K562 (cell line): ENCODE measurements at regions not wholly inside any gene's neighbourhood (a gene's known extent, or its start where the extent isn't known, plus 50 kb on each side); places are given as distances from the start of the nearest gene placed in this dataset.
A peak's percentile ranks its signal among the peaks of the same experiment; 100 is the strongest.

Source experiments
- ARNT ChIP-seq, 2 experiments: fragments of 450-650 bp; IDR thresholded peaks; 2 replicates each; pipeline ENCODE4 v1.6.1; 2016; ENCODE audit warnings: mild to moderate bottlenecking in 1 of 2
- CAMTA2 ChIP-seq: fragments of 250-450 bp; sonication (Bioruptor Pico); conservative IDR thresholded peaks from 2 replicates; pipeline ENCODE4 v1.5.1; 2022
- CEBPG ChIP-seq, 3 experiments: fragments of 200-800 bp in 1 of 3; sonication (Bioruptor generic) in 1 of 3; sonication (generic) in 1 of 3; formaldehyde crosslinking in 1 of 3; IDR thresholded peaks in 2 of 3; conservative IDR thresholded peaks in 1 of 3; 2 replicates each; pipeline versions ENCODE4 v1.6.1 to v1.8.0; 2016 to 2022; ENCODE audit warnings: missing compliant biosample characterization in 2 of 3, missing genetic modification characterization in 2 of 3, mild to moderate bottlenecking in 1 of 3, missing genetic modification reagents in 1 of 3
- EGR1 ChIP-seq: fragments of 450-650 bp; conservative IDR thresholded peaks from 2 replicates; pipeline ENCODE4 v1.6.1; 2017; ENCODE audit warnings: mild to moderate bottlenecking
- EP300 ChIP-seq: IDR thresholded peaks from 2 replicates; pipeline ENCODE4 v1.6.1; 2012; ENCODE audit warnings: low read length, improper control_type of control experiment
- ESRRA ChIP-seq: fragments of 450-650 bp; IDR thresholded peaks from 2 replicates; pipeline ENCODE4 v1.6.1; 2014; ENCODE audit warnings: low read depth, mild to moderate bottlenecking, moderate library complexity, borderline replicate concordance
- FOSL1 ChIP-seq: fragments of 200-800 bp; sonication (Bioruptor generic); conservative IDR thresholded peaks from 2 replicates; pipeline ENCODE4 v1.6.1; 2016; ENCODE audit warnings: missing genetic modification characterization, missing compliant biosample characterization
- HDAC2 ChIP-seq: fragments of 450-650 bp; IDR thresholded peaks from 2 replicates; pipeline ENCODE4 v1.6.1; 2016; ENCODE audit warnings: mild to moderate bottlenecking
- JUN ChIP-seq, 2 experiments: sonication (generic) in 1 of 2; formaldehyde crosslinking in 1 of 2; IDR thresholded peaks; 2 replicates each; pipeline versions ENCODE4 v1.6.1 to v1.8.0; 2012 to 2022; ENCODE audit warnings: borderline replicate concordance in 2 of 2, mild to moderate bottlenecking in 2 of 2, improper control_type of control experiment in 1 of 2, low read depth in 1 of 2, low read length in 1 of 2, missing genetic modification reagents in 1 of 2
- MCM2 ChIP-seq: fragments of 450-650 bp; IDR thresholded peaks from 2 replicates; pipeline ENCODE4 v1.6.1; 2017; ENCODE audit warnings: low read depth, mild to moderate bottlenecking
- MEIS2 ChIP-seq: fragments of 450-650 bp; IDR thresholded peaks from 2 replicates; pipeline ENCODE4 v1.6.1; 2014; ENCODE audit warnings: mild to moderate bottlenecking; ENCODE audit not compliant: partially characterized antibody
- PYGO2 ChIP-seq: fragments of 450-650 bp; IDR thresholded peaks from 2 replicates; pipeline ENCODE4 v1.6.1; 2016; ENCODE audit warnings: mild to moderate bottlenecking, missing genetic modification characterization, moderate library complexity, missing compliant biosample characterization
- RBM14 ChIP-seq: fragments of 200-400 bp; formaldehyde crosslinking; IDR thresholded peaks from 2 replicates; pipeline ENCODE4 v1.6.1; 2018; ENCODE audit warnings: low read depth, mild to moderate bottlenecking, low read length, moderate library complexity, borderline replicate concordance; ENCODE audit not compliant: insufficient read depth
- U2AF1 ChIP-seq: fragments of 200-400 bp; formaldehyde crosslinking; optimal IDR thresholded peaks from 2 replicates; pipeline ENCODE3; 2017; ENCODE audit warnings: mild to moderate bottlenecking, low read depth, low read length, moderate library complexity
- ZBTB17 ChIP-seq: fragments of 450-650 bp; formaldehyde crosslinking; IDR thresholded peaks from 2 replicates; pipeline ENCODE4 v1.4.0; 2020; ENCODE audit warnings: mild to moderate bottlenecking
- ZFPM2 ChIP-seq: fragments of 250-450 bp; sonication (Bioruptor Pico); IDR thresholded peaks from 2 replicates; pipeline ENCODE4 v1.5.1; 2022; ENCODE audit warnings: mild to moderate bottlenecking
- ZNF175 ChIP-seq: fragments of 200-800 bp; sonication (Bioruptor generic); IDR thresholded peaks from 2 replicates; pipeline ENCODE4 v1.6.1; 2016; ENCODE audit warnings: low read depth, mild to moderate bottlenecking, missing genetic modification characterization, missing compliant biosample characterization
- ZNF224 ChIP-seq: sonication (generic); formaldehyde crosslinking; IDR thresholded peaks from 2 replicates; pipeline ENCODE4 v1.8.0; 2022; ENCODE audit warnings: mild to moderate bottlenecking, missing genetic modification reagents
- ZNF584 ChIP-seq: fragments of 200-800 bp; sonication (Bioruptor generic); IDR thresholded peaks from 2 replicates; pipeline ENCODE4 v1.6.1; 2016; ENCODE audit warnings: low read depth, mild to moderate bottlenecking, missing genetic modification characterization, missing compliant biosample characterization
- ZNF785 ChIP-seq: fragments of 250-450 bp; sonication (Bioruptor Pico); IDR thresholded peaks from 2 replicates; pipeline ENCODE4 v1.4.0; 2020; ENCODE audit warnings: mild to moderate bottlenecking
- TF ChIP-seq, protein P1 (sequence below): fragments of 450-650 bp; formaldehyde crosslinking; IDR thresholded peaks from 2 replicates; pipeline ENCODE4 v1.4.0; 2020; ENCODE audit warnings: mild to moderate bottlenecking, mixed read lengths
- TF ChIP-seq, protein P2 (sequence below): fragments of 450-650 bp; IDR thresholded peaks from 2 replicates; pipeline ENCODE4 v1.6.1; 2016; ENCODE audit warnings: mild to moderate bottlenecking
- TF ChIP-seq, protein P3 (sequence below), 2 experiments: fragments of 200-800 bp in 1 of 2; sonication (Bioruptor generic) in 1 of 2; sonication (generic) in 1 of 2; formaldehyde crosslinking in 1 of 2; IDR thresholded peaks in 1 of 2; conservative IDR thresholded peaks in 1 of 2; 2 replicates each; pipeline versions ENCODE4 v1.5.0 to v1.6.1; 2016 to 2020; ENCODE audit warnings: missing compliant biosample characterization in 1 of 2, missing genetic modification characterization in 1 of 2, missing genetic modification reagents in 1 of 2

GRCh38 chr5:96572864-96573512, 89.2 kb upstream of the CAST start (continued):
- 0 out of 2 replicates have a peak, but pooled peaks have one; percentile 20 for TF ChIP-seq JUN (IDR thresholded peaks at IDR 0.05; ENCODE audit: borderline replicate concordance, low read depth, low read length)
- TF ChIP-seq JUN (CRISPR knock-in tag; IDR thresholded peaks at IDR 0.05; ENCODE audit: borderline replicate concordance), result no peak
- TF ChIP-seq MCM2, result no peak
- TF ChIP-seq ZNF785 (CRISPR knock-in tag), result no peak
- 0 out of 2 replicates have a peak, but pooled peaks have one; percentile 34 for TF ChIP-seq ZNF175
- peak; percentile 44 for TF ChIP-seq MEIS2
- TF ChIP-seq, protein P1, sequence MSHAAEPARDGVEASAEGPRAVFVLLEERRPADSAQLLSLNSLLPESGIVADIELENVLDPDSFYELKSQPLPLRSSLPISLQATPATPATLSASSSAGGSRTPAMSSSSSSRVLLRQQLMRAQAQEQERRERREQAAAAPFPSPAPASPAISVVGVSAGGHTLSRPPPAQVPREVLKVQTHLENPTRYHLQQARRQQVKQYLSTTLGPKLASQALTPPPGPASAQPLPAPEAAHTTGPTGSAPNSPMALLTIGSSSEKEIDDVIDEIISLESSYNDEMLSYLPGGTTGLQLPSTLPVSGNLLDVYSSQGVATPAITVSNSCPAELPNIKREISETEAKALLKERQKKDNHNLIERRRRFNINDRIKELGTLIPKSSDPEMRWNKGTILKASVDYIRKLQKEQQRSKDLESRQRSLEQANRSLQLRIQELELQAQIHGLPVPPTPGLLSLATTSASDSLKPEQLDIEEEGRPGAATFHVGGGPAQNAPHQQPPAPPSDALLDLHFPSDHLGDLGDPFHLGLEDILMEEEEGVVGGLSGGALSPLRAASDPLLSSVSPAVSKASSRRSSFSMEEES (CRISPR knock-in tag), result no peak
- TF ChIP-seq U2AF1, result no peak
- no peak for TF ChIP-seq HDAC2
- peak; percentile 6; the same call in 1 of the 2 replicates for TF ChIP-seq EP300
- no peak for TF ChIP-seq CAMTA2
- TF ChIP-seq, protein P2, sequence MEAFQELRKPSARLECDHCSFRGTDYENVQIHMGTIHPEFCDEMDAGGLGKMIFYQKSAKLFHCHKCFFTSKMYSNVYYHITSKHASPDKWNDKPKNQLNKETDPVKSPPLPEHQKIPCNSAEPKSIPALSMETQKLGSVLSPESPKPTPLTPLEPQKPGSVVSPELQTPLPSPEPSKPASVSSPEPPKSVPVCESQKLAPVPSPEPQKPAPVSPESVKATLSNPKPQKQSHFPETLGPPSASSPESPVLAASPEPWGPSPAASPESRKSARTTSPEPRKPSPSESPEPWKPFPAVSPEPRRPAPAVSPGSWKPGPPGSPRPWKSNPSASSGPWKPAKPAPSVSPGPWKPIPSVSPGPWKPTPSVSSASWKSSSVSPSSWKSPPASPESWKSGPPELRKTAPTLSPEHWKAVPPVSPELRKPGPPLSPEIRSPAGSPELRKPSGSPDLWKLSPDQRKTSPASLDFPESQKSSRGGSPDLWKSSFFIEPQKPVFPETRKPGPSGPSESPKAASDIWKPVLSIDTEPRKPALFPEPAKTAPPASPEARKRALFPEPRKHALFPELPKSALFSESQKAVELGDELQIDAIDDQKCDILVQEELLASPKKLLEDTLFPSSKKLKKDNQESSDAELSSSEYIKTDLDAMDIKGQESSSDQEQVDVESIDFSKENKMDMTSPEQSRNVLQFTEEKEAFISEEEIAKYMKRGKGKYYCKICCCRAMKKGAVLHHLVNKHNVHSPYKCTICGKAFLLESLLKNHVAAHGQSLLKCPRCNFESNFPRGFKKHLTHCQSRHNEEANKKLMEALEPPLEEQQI, result no peak
- no peak for TF ChIP-seq ZNF224
- no peak for TF ChIP-seq ZNF584 (CRISPR knock-in tag)
- no peak for TF ChIP-seq ZBTB17 (CRISPR knock-in tag)
- no peak for TF ChIP-seq ZFPM2 (CRISPR knock-in tag)
- no peak for TF ChIP-seq CEBPG (CRISPR knock-in tag; IDR thresholded peaks at IDR 0.05)
- TF ChIP-seq CEBPG (tag; conservative IDR thresholded peaks at IDR 0.05 in 1 of 2, IDR thresholded peaks at IDR 0.05 in 1 of 2), result peak in 1 of 2 experiments; percentile 86; a peak in 2 of 4 replicates
- TF ChIP-seq FOSL1 (tag), result peak; percentile 98
- TF ChIP-seq, protein P3, sequence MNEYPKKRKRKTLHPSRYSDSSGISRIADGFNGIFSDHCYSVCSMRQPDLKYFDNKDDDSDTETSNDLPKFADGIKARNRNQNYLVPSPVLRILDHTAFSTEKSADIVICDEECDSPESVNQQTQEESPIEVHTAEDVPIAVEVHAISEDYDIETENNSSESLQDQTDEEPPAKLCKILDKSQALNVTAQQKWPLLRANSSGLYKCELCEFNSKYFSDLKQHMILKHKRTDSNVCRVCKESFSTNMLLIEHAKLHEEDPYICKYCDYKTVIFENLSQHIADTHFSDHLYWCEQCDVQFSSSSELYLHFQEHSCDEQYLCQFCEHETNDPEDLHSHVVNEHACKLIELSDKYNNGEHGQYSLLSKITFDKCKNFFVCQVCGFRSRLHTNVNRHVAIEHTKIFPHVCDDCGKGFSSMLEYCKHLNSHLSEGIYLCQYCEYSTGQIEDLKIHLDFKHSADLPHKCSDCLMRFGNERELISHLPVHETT (CRISPR knock-in tag; conservative IDR thresholded peaks at IDR 0.05 in 1 of 2, IDR thresholded peaks at IDR 0.05 in 1 of 2), result no peak
- peak; percentile 49; the same call in 1 of the 2 replicates for TF ChIP-seq ESRRA
- TF ChIP-seq EGR1, result no peak
- TF ChIP-seq PYGO2 (tag), result no peak
- TF ChIP-seq ARNT (IDR thresholded peaks at IDR 0.05), result no peak
- no peak for TF ChIP-seq RBM14
